Spleen (tissue), 3 donors: ENCODE measurements at regions not wholly inside any gene's neighbourhood (a gene's known extent, or its start where the extent isn't known, plus 50 kb on each side); places are given as distances from the start of the nearest gene placed in this dataset.

Experiments
- POLR2A ChIP-seq, 3 donors: fragments of 450-650 bp; IDR thresholded peaks; one replicate each; pipeline ENCODE4 v1.5.1; 2017; ENCODE audit warnings: antibody characterized with exemption in 3 of 3, mild to moderate bottlenecking in 1 of 3
- POLR2AphosphoS5 ChIP-seq, 3 donors: sonication (generic); formaldehyde crosslinking; IDR thresholded peaks; one replicate each; pipeline ENCODE4 v1.5.1; 2017; ENCODE audit warnings: antibody characterized with exemption in 3 of 3

- TF ChIP-seq POLR2A (IDR thresholded peaks at IDR 0.05) (no peak), POLR2AphosphoS5 (IDR thresholded peaks at IDR 0.05) (no peak)
These were observed 346.4 kb upstream of the TMEM229A start for GRCh38 chr7:124379296-124379695.
